Osteoblast (primary cell): ENCODE measurements at regions not wholly inside any gene's neighbourhood (a gene's known extent, or its start where the extent isn't known, plus 50 kb on each side); places are given as distances from the start of the nearest gene placed in this dataset.

ENCODE experiments used
- DNase-seq: peaks from one replicate; pipeline ENCODE4 v3.0.0; 2011; ENCODE audit warnings: low spot score, mixed read lengths; ENCODE audit not compliant: insufficient read length; ENCODE audit errors: missing footprints
- H2AFZ ChIP-seq: 2 replicates; pipeline ENCODE4 v1.6.0; 2011; ENCODE audit warnings: mild to moderate bottlenecking, low read length
- H3K27ac ChIP-seq: 2 replicates; pipeline ENCODE4 v1.5.1; 2011; ENCODE audit warnings: mild to moderate bottlenecking, low read depth, low read length, moderate library complexity
- H3K27me3 ChIP-seq: 2 replicates; pipeline ENCODE4 v1.6.0; 2012; ENCODE audit warnings: mild to moderate bottlenecking, control low read depth, inconsistent platforms, low read length, moderate library complexity; ENCODE audit not compliant: insufficient read depth
- H3K36me3 ChIP-seq: 2 replicates; pipeline ENCODE4 v1.5.1; 2011; ENCODE audit warnings: mild to moderate bottlenecking, low read length, control low read depth, moderate library complexity; ENCODE audit not compliant: insufficient read depth
- H3K4me1 ChIP-seq: 2 replicates; pipeline ENCODE4 v1.5.1; 2011; ENCODE audit warnings: mild to moderate bottlenecking, low read length, control low read depth, moderate library complexity; ENCODE audit not compliant: insufficient read depth
- H3K4me2 ChIP-seq: 2 replicates; pipeline ENCODE4 v1.6.0; 2011; ENCODE audit warnings: mild to moderate bottlenecking, low read length; ENCODE audit not compliant: insufficient read depth
- H3K4me3 ChIP-seq: fragments of 200-600 bp; sonication (generic); 3 replicates; pipeline ENCODE4 v1.5.1; 2012; ENCODE audit warnings: mild to moderate bottlenecking, low read length, inconsistent platforms; ENCODE audit not compliant: insufficient read depth
- H3K79me2 ChIP-seq: 2 replicates; pipeline ENCODE4 v1.6.0; 2012; ENCODE audit warnings: mild to moderate bottlenecking, low read length, control low read depth, inconsistent platforms; ENCODE audit not compliant: insufficient read depth
- H3K9me3 ChIP-seq: 2 replicates; pipeline ENCODE4 v1.5.1; 2011; ENCODE audit warnings: low read depth, low read length, control low read depth
- H4K20me1 ChIP-seq: 2 replicates; pipeline ENCODE4 v1.6.0; 2012; ENCODE audit warnings: mild to moderate bottlenecking, low read length, control low read depth; ENCODE audit not compliant: insufficient read depth
- TF ChIP-seq, protein P1 (sequence below): IDR thresholded peaks from 2 replicates; pipeline ENCODE4 v1.5.1; 2011; ENCODE audit warnings: mild to moderate bottlenecking, low read depth, low read length, moderate library complexity; ENCODE audit errors: extremely low read depth

DNA sequence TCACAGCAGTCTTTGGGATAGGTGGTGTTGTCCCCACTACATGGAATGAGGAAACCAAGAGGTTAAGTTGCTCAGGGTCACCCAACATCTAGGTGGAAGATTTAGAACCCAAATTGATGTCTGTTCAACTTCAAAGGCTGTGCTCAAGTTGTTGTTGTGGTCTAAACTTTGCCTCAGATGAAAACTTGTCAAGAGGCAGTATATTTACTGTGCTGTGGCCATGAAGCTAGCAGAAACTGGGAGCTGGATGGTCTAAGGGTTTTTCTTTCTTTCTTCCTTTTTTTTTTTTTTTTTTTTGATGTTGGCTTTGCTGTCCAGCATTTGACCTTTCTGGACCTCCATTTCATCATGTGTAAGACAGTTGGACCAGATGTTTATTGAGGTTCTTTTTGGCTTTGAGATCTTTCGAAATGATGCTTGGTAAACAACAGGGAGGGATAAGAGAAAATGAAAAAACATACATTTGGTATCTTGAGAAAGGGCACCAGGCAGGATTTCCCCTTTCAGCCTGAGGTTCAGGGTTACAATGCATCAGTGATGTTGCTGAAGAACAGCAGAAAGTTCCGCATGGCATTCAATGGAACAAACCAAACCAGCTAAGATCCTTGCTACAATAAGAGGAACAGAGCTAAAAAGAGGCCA, 166.2 kb upstream of the RPS6KA3 start:
- Histone ChIP-seq H3K27me3 (no peaks in the 10 kb centered on the region), H3K9me3 (no peaks in the 10 kb centered on the region), H3K27ac (no peak overlapping the region), H4K20me1 (no peaks in the 10 kb centered on the region), H2AFZ (no peak overlapping the region), H3K4me1 (peaks cover 4% of the 10 kb centered on the region), H3K4me2 (no peak overlapping the region), H3K4me3 (no peak overlapping the region), H3K36me3 (no peaks in the 10 kb centered on the region), H3K79me2 (no peaks in the 10 kb centered on the region)
- TF ChIP-seq, protein P1, sequence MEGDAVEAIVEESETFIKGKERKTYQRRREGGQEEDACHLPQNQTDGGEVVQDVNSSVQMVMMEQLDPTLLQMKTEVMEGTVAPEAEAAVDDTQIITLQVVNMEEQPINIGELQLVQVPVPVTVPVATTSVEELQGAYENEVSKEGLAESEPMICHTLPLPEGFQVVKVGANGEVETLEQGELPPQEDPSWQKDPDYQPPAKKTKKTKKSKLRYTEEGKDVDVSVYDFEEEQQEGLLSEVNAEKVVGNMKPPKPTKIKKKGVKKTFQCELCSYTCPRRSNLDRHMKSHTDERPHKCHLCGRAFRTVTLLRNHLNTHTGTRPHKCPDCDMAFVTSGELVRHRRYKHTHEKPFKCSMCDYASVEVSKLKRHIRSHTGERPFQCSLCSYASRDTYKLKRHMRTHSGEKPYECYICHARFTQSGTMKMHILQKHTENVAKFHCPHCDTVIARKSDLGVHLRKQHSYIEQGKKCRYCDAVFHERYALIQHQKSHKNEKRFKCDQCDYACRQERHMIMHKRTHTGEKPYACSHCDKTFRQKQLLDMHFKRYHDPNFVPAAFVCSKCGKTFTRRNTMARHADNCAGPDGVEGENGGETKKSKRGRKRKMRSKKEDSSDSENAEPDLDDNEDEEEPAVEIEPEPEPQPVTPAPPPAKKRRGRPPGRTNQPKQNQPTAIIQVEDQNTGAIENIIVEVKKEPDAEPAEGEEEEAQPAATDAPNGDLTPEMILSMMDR = no peak
- no peak for DNase-seq

DNA sequence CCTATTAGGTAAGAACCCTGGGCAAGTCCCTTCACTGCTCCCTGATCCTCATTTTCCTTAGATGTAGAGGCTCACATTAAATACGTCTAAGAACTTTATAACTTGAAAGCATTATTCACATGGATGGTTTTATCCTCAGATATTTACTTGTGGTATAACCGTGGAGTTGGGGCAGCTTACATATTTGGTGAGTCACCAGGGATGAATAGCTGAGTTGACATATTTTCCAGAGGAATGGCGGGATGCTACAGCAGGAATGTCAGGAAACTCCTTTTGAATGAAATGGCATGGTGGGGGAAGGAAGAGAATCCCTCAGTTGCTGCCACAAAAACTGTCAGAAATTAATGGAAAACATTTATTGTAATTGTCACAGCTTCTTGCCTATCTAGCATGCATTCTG, 165.3 kb upstream of the RPS6KA3 start:
- H3K4me2 ChIP-seq = no peak overlapping the region

DNA sequence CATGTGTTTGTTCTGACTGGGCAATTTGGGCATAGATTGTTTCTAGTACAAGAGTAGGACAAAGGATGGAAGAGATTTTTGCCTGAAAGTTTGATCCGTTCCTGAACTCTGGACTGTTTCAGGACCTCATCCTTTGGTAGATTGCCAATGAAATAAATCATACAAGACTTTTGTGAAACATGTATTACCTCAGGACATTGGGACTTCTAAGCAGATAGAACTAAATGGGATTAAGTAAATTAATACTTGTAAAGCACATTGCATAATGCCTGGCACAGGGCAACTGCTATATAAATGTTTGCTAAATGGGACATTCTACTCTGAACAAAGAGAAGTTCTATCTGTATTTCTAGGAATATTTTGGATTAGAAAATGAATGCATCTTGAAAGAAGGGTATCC, 164.8 kb upstream of the RPS6KA3 start:
- no peaks in the 10 kb centered on the region for H3K79me2 ChIP-seq
- H4K20me1 ChIP-seq = no peaks in the 10 kb centered on the region
- no peak for DNase-seq
- no peaks in the 10 kb centered on the region for H3K27me3 ChIP-seq
- no peaks in the 10 kb centered on the region for H3K9me3 ChIP-seq
- H3K36me3 ChIP-seq = no peaks in the 10 kb centered on the region
- no peak overlapping the region for H3K4me2 ChIP-seq
- no peak overlapping the region for H3K27ac ChIP-seq
- no peak overlapping the region for H3K4me3 ChIP-seq
- H2AFZ ChIP-seq = no peak overlapping the region
- TF ChIP-seq, protein P1 = no peak
- peaks cover 4% of the 10 kb centered on the region for H3K4me1 ChIP-seq

More for the DNA sequence above, 165.3 kb upstream of the RPS6KA3 start:
- no peak for DNase-seq
- H4K20me1 ChIP-seq = no peaks in the 10 kb centered on the region
- no peaks in the 10 kb centered on the region for H3K79me2 ChIP-seq
- no peak overlapping the region for H3K4me3 ChIP-seq
- H3K4me1 ChIP-seq = peaks cover 4% of the 10 kb centered on the region
- H2AFZ ChIP-seq = no peak overlapping the region
- H3K27me3 ChIP-seq = no peaks in the 10 kb centered on the region
- no peak overlapping the region for H3K27ac ChIP-seq
- no peaks in the 10 kb centered on the region for H3K36me3 ChIP-seq
- TF ChIP-seq, protein P1 = no peak
- H3K9me3 ChIP-seq = no peaks in the 10 kb centered on the region

DNA sequence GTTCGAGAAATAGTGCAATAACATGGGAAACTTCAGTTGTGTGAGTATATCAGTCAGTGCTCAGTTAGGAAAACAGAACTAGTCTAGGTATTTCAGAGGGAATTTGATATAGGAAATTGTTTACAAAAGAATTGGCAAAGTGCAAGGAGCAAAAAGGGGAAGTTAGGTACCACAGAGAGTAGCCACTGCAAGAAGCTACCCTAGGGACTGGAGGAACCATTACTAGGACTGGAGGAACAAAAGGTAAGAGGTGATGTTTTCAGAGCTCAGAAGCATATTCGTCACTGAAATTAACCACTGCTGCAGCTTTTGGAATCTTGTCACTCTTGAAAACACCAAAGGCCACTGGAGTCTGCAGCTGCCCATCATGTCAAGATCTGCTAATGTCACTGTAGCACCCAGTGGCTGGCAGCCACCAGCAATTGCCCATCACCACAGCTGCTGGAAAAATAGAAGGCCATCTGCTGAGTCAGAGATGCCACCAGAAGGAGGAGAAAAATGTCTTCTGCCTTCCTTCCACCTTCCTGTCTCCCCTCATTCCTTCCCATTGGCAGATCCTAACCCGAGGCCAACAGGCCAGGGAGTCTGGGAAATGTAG, 160.6 kb upstream of the RPS6KA3 start:
- TF ChIP-seq, protein P1 = no peak
- Histone ChIP-seq H3K27ac (no peak overlapping the region), H3K79me2 (no peaks in the 10 kb centered on the region), H3K9me3 (no peaks in the 10 kb centered on the region), H2AFZ (no peak overlapping the region), H3K36me3 (no peaks in the 10 kb centered on the region), H3K27me3 (no peaks in the 10 kb centered on the region), H3K4me3 (no peak overlapping the region), H3K4me1 (peaks cover 4% of the 10 kb centered on the region), H3K4me2 (no peak overlapping the region), H4K20me1 (no peaks in the 10 kb centered on the region)
- DNase-seq = no peak
